Pancreas (tissue), 10 donors: ENCODE measurements at regions not wholly inside any gene's neighbourhood (a gene's known extent, or its start where the extent isn't known, plus 50 kb on each side); places are given as distances from the start of the nearest gene placed in this dataset.
"Not testable (repeated sequence)": the region's sequence is repeated elsewhere in the genome, so short reads cannot be mapped to it uniquely, and the experiment has no call there.

Source experiments
- ATAC-seq, 4 donors: fragments of 200-7000 bp; cut with Tn5 transposase; one replicate each; pipeline versions ENCODE4 v1.8.0 to v1.9.1; 2020; ENCODE audit warnings: mild to moderate bottlenecking in 4 of 4, moderate library complexity in 4 of 4
- DNase-seq, 6 donors: peaks; one replicate each; pipeline ENCODE4 v3.0.0-alpha.2; 2020
- FAIRE-seq: peaks from 2 replicates; lab custom pipeline; 2012; peaks lifted over from hg19 to GRCh38; lab: Jason Lieb, UNC
- H3K27ac ChIP-seq, 4 donors: fragments of 200-600 bp; sonication (generic); 1 replicate in 3 of 4; 2 replicates in 1 of 4; pipeline versions ENCODE4 v1.5.0 to v1.8.0; 2020
- H3K27me3 ChIP-seq, 4 donors: fragments of 200-600 bp; one replicate each; pipeline ENCODE4 v1.8.0; 2021
- H3K36me3 ChIP-seq, 3 donors: fragments of 200-600 bp; sonication (generic) in 1 of 3; one replicate each; pipeline versions ENCODE4 v1.5.0 to v1.8.0; 2020 to 2021
- H3K4me1 ChIP-seq, 3 donors: fragments of 200-600 bp; one replicate each; pipeline ENCODE4 v1.8.0; 2021
- H3K4me3 ChIP-seq, 4 donors: fragments of 200-600 bp; sonication (generic) in 2 of 4; one replicate each; pipeline versions ENCODE4 v1.5.0 to v1.8.0; 2020 to 2021
- H3K9me3 ChIP-seq, 4 donors: fragments of 200-600 bp; one replicate each; pipeline ENCODE4 v1.8.0; 2021
- WGBS, 2 donors: extraction: QIAGEN DNeasy Blood & Tissue Kit; methylation state at CpG; one replicate each; pipeline ENCODE4 v1.1.7; 2013; 5-methylcytosine and 5-hydroxymethylcytosine counted together
- intact Hi-C, 3 donors: fragments of 100-400 bp; cut with DNase I; formaldehyde crosslinking; loops; one replicate each; pipeline versions ENCODE4 v1.11.1 to v1.14.2; 2022
- TF ChIP-seq, protein P1 (sequence below), 4 donors: fragments of 200-600 bp; sonication (generic) in 3 of 4; IDR thresholded peaks; one replicate each; pipeline versions ENCODE4 v1.5.0 to v1.8.0; 2021; ENCODE audit warnings: antibody characterized with exemption in 4 of 4
- donor health status: healthy with polysubstance abuse.
- donor health status: DM: no; HTN: no; CAD: no; lungs with moderate emphysema.
- donor health status: DM: no; HTN: no; CAD: no.
- donor health status: control.
- donor health status: control.
- donor health status: Bipolar disorder and iron deficiency.
- donor health status: DM: yes; HTN: yes; CAD: no.
- donor health status: DM: no; HTN: no; CAD: no.
- donor health status: DM: no; HTN: no; CAD: no.
- donor health status: DM: yes; HTN: yes; CAD: no.

DNA sequence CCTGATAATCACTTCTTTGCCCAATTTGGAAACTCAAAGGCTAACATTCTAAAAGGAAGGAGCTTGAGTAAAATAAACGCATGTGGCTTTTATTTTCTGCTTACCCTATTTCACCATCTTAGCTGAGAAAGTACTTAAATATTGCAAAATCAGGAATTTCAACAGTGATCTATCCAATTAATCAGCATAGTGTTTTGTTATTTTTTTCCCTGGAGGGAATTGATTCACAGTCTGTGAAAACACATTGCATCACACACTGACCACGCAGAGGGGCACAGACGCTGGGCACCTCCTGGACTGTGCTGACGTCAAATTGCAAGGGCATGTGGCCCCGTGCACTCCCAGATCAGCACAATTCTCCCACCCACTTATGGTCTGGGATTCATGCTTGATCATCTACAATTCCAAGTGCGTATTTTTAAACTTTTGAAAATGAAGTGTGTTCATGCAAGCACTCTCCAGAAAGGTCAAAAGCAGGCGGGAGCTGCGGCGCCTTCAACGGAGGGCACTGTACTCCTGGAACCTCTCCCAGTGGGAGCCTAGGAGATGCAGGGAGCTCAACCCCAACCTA is 320.6 kb upstream of the PPARGC1A start:
- TF ChIP-seq, protein P1, sequence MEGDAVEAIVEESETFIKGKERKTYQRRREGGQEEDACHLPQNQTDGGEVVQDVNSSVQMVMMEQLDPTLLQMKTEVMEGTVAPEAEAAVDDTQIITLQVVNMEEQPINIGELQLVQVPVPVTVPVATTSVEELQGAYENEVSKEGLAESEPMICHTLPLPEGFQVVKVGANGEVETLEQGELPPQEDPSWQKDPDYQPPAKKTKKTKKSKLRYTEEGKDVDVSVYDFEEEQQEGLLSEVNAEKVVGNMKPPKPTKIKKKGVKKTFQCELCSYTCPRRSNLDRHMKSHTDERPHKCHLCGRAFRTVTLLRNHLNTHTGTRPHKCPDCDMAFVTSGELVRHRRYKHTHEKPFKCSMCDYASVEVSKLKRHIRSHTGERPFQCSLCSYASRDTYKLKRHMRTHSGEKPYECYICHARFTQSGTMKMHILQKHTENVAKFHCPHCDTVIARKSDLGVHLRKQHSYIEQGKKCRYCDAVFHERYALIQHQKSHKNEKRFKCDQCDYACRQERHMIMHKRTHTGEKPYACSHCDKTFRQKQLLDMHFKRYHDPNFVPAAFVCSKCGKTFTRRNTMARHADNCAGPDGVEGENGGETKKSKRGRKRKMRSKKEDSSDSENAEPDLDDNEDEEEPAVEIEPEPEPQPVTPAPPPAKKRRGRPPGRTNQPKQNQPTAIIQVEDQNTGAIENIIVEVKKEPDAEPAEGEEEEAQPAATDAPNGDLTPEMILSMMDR (IDR thresholded peaks at IDR 0.05), result no peak
- peak in 4 of 6 donors; percentile 16 to 43 (median 20) for DNase-seq
- peak; percentile 46 to 88 (median 74) for ATAC-seq
- Histone ChIP-seq H3K4me1 (no peaks in the 10 kb centered on the region), H3K27me3 (no peaks in the 10 kb centered on the region), H3K36me3 (no peaks in the 10 kb centered on the region), H3K4me3 (no peak overlapping the region), H3K9me3 (no peaks in the 10 kb centered on the region), H3K27ac (peak overlapping the region in 2 of 4 donors; percentile 17 to 18)
- FAIRE-seq, result no peak
- intact Hi-C loops, result no loop called here
- WGBS, 2 donors, result 28 to 46% methylated on average over 10 of the region's 10 CpGs

DNA sequence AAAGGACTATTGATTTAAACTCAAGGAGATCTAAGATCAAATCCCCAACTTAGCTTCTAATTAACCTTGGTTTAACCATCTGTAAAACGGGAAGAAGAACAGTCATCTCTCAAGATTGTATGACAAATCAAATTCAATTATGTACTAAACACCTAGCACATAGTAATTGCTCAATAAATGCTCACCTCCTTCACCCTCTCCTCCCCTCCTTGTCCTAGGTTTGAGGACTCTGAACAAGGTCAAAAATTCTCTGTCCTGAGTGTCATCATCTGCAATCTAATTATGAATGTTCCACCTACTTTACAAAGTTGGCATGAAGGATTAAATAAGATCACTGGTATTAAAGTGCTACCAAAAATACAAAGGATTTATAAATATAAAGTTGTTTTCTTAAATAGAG is 320.1 kb upstream of the PPARGC1A start:
- H3K9me3 ChIP-seq, result no peaks in the 10 kb centered on the region
- no peak for DNase-seq
- H3K27ac ChIP-seq, result no peak overlapping the region
- intact Hi-C loops, result no loop called here
- no peak for FAIRE-seq
- H3K4me3 ChIP-seq, result no peak overlapping the region
- H3K4me1 ChIP-seq, result no peaks in the 10 kb centered on the region
- TF ChIP-seq, protein P1 (IDR thresholded peaks at IDR 0.05), result no peak
- no peak for ATAC-seq
- 7 to 20% methylated on average over 1 of the region's 1 CpG for WGBS, 2 donors
- H3K36me3 ChIP-seq, result no peaks in the 10 kb centered on the region
- no peaks in the 10 kb centered on the region for H3K27me3 ChIP-seq

DNA sequence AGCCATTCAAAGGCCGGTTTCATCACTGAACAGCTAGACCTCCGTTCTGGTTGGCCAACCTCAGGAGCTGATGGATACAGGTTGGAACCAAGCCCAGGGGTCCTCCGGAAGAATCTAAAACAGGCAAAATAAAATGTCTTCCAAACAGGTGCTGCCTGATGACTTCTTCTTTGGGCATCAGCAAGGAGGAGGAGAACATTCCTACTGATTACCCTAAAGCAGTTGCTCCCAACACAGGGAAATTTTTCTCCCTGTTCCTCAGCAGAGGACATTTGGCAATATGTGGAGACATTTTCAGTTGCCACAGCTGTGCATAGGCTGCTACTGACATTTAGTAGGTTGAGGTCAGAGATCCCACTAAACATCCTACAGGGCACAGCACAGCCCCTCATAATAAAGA is 319.3 kb upstream of the PPARGC1A start:
- DNase-seq, result no peak
- no peaks in the 10 kb centered on the region for H3K9me3 ChIP-seq
- no peaks in the 10 kb centered on the region for H3K4me1 ChIP-seq
- H3K4me3 ChIP-seq, result no peak overlapping the region
- FAIRE-seq, result no peak
- no peak overlapping the region for H3K27ac ChIP-seq
- intact Hi-C loops, result no loop called here
- TF ChIP-seq, protein P1 (IDR thresholded peaks at IDR 0.05), result no peak
- H3K36me3 ChIP-seq, result no peaks in the 10 kb centered on the region
- H3K27me3 ChIP-seq, result no peaks in the 10 kb centered on the region
- ATAC-seq, result no peak
- WGBS, 2 donors, result 82 to 88% methylated on average over 3 of the region's 3 CpGs

DNA sequence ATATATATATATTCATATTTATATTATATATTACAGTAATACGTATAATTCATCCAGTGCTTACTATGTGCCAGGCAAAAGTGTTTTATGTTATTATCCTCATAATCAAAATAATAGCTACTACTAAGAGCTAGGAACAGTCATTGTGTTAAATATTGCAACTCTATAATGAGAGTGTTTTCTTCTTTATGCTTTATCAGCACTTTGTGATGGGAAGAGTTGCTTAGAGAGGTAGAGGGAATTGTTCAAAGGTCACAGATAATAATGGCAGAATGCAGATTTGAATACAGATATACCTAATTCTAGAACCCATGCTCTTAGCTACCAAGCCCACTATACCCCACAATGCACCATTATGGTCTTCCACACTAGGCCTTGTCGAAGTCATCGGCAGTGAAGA is 318.8 kb upstream of the PPARGC1A start:
- H3K36me3 ChIP-seq, result no peaks in the 10 kb centered on the region
- WGBS, 2 donors, result 80 to 93% methylated on average over 3 of the region's 3 CpGs
- ATAC-seq, result no peak
- DNase-seq, result no peak
- H3K4me1 ChIP-seq, result no peaks in the 10 kb centered on the region
- FAIRE-seq, result no peak
- intact Hi-C loops, result no loop called here
- H3K4me3 ChIP-seq, result no peak overlapping the region
- TF ChIP-seq, protein P1 (IDR thresholded peaks at IDR 0.05), result no peak
- no peaks in the 10 kb centered on the region for H3K27me3 ChIP-seq
- H3K9me3 ChIP-seq, result no peaks in the 10 kb centered on the region
- no peak overlapping the region for H3K27ac ChIP-seq

DNA sequence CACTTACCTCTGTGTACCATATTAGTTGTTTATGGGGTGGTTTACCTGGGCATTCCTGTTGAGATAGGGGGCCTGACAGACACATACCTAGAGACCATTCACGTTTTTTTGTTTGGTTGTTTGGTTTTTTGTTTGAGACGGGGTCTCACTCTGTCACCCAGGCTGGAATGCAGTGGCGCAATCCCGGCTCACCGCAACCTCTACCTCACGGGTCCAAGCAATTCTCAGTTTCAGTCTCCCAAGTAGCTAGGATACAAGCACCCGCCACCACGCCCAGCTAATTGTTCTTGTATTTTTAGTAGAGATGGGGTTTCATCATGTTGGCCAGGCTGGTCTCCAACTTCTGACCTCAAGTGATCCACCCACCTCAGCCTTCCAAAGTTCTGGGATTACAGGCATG is 314.9 kb upstream of the PPARGC1A start:
- DNase-seq, H3K4me3 ChIP-seq, intact Hi-C loops, ATAC-seq, H3K27me3 ChIP-seq, H3K27ac ChIP-seq, FAIRE-seq, H3K9me3 ChIP-seq, H3K4me1 ChIP-seq, H3K36me3 ChIP-seq: not testable (repeated sequence)
- WGBS, 2 donors, result 64 to 74% methylated on average over 8 of the region's 8 CpGs
